OCI-LY1 (cell line): ENCODE measurements at regions not wholly inside any gene's neighbourhood (a gene's known extent, or its start where the extent isn't known, plus 50 kb on each side); places are given as distances from the start of the nearest gene placed in this dataset.

ENCODE experiments used
- EZH2 ChIP-seq: fragments of 200-600 bp; sonication (generic), shearing (Covaris generic); IDR thresholded peaks from 2 replicates; pipeline ENCODE4 v1.8.0; 2017; ENCODE audit warnings: borderline replicate concordance, mixed run types, mild to moderate bottlenecking, antibody characterized with exemption, low read length, moderate library complexity, mixed read lengths
- TF ChIP-seq, protein P1 (sequence below): fragments of 200-600 bp; sonication (generic), shearing (Covaris generic); IDR thresholded peaks from 2 replicates; pipeline ENCODE4 v1.5.1; 2017; ENCODE audit warnings: mild to moderate bottlenecking, antibody characterized with exemption, low read length, moderate library complexity, mixed read lengths

DNA sequence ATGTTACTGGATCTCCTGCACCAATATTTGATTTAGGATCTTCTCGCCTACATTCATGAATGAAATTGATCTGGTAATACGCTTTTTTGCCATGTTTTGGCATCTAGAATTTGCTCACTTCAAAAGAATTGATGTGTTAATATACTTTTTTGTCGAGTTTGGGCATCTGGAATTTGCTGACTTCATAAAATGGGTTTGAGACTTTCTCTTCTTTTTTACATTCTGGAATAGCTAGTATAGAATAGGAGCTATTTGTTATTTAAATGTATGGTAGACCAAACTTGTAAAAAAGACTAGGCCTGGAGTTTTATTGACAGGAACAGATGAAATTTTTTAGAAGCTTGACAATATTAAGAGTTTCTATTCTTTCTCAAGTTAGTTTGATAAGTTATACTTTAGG lies 404.9 kb upstream of the TENM3 start:
- TF ChIP-seq, protein P1, sequence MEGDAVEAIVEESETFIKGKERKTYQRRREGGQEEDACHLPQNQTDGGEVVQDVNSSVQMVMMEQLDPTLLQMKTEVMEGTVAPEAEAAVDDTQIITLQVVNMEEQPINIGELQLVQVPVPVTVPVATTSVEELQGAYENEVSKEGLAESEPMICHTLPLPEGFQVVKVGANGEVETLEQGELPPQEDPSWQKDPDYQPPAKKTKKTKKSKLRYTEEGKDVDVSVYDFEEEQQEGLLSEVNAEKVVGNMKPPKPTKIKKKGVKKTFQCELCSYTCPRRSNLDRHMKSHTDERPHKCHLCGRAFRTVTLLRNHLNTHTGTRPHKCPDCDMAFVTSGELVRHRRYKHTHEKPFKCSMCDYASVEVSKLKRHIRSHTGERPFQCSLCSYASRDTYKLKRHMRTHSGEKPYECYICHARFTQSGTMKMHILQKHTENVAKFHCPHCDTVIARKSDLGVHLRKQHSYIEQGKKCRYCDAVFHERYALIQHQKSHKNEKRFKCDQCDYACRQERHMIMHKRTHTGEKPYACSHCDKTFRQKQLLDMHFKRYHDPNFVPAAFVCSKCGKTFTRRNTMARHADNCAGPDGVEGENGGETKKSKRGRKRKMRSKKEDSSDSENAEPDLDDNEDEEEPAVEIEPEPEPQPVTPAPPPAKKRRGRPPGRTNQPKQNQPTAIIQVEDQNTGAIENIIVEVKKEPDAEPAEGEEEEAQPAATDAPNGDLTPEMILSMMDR: no peak
- no peak for TF ChIP-seq EZH2
